Uterus (tissue), 2 donors: ENCODE measurements at regions not wholly inside any gene's neighbourhood (a gene's known extent, or its start where the extent isn't known, plus 50 kb on each side); places are given as distances from the start of the nearest gene placed in this dataset.

Experiments used
- POLR2A ChIP-seq, 2 donors: fragments of 450-650 bp; IDR thresholded peaks; one replicate each; pipeline ENCODE4 v1.6.1; 2016; ENCODE audit warnings: antibody characterized with exemption in 2 of 2, mild to moderate bottlenecking in 1 of 2, moderate library complexity in 1 of 2
- TF ChIP-seq, protein P1 (sequence below), 4 experiments: fragments of 200-600 bp in 2 of 4; fragments of 450-650 bp in 2 of 4; sonication (generic) in 2 of 4; IDR thresholded peaks; one replicate each; pipeline ENCODE4 v1.5.1; 2016 to 2019; ENCODE audit warnings: antibody characterized with exemption in 4 of 4, mild to moderate bottlenecking in 2 of 4, moderate library complexity in 1 of 4

GRCh38 chr21:16943231-16943630, 569.6 kb upstream of the CXADR start:
- TF ChIP-seq, protein P1, sequence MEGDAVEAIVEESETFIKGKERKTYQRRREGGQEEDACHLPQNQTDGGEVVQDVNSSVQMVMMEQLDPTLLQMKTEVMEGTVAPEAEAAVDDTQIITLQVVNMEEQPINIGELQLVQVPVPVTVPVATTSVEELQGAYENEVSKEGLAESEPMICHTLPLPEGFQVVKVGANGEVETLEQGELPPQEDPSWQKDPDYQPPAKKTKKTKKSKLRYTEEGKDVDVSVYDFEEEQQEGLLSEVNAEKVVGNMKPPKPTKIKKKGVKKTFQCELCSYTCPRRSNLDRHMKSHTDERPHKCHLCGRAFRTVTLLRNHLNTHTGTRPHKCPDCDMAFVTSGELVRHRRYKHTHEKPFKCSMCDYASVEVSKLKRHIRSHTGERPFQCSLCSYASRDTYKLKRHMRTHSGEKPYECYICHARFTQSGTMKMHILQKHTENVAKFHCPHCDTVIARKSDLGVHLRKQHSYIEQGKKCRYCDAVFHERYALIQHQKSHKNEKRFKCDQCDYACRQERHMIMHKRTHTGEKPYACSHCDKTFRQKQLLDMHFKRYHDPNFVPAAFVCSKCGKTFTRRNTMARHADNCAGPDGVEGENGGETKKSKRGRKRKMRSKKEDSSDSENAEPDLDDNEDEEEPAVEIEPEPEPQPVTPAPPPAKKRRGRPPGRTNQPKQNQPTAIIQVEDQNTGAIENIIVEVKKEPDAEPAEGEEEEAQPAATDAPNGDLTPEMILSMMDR (IDR thresholded peaks at IDR 0.05), result no peak
- TF ChIP-seq POLR2A (IDR thresholded peaks at IDR 0.05), result no peak
